HCT116 (cell line): ENCODE measurements at regions not wholly inside any gene's neighbourhood (a gene's known extent, or its start where the extent isn't known, plus 50 kb on each side); places are given as distances from the start of the nearest gene placed in this dataset.

Source experiments
- ATAC-seq: fragments of 200-7000 bp; cut with Tn5 transposase; 2 replicates; pipeline ENCODE4 v1.9.1; 2020; ENCODE audit warnings: mild to moderate bottlenecking, moderate library complexity
- BruUV-seq: library from RNA; stranded (reverse); fragments of 400-500 nt; replicated peaks from 2 replicates; lab custom pipeline; 2021; lab: Mats Ljungman, UMichigan
- CTCF ChIA-PET: fragments of 300-600 bp; sonication (Branson Sonifier 250); formaldehyde crosslinking; loops from one replicate; lab custom pipeline; 2021; ENCODE audit warnings: antibody characterized with exemption; lab: Charles Lee
- POLR2A ChIA-PET: fragments of 300-600, 350-600 bp; sonication (Branson Sonifier 250); formaldehyde crosslinking; loops from one replicate; lab custom pipeline; 2021; ENCODE audit warnings: antibody characterized with exemption; lab: Charles Lee
- RAD21 ChIA-PET, 2 experiments: fragments of 300-600 bp; sonication (Branson Sonifier 250); formaldehyde crosslinking; loops; one replicate each; lab custom pipeline; 2023; ENCODE audit warnings: low total read pairs in 2 of 2; ENCODE audit not compliant: uncharacterized antibody in 2 of 2, unreplicated experiment in 2 of 2, low non-redundant PET in 1 of 2; lab: Charles Lee
- DNase-seq: peaks from one replicate; pipeline ENCODE4 v3.0.0-alpha.2; 2010; ENCODE audit warnings: low read depth, low spot score
- H2AFZ ChIP-seq: fragments of 200-600 bp; shearing (Covaris generic), sonication (generic); 2 replicates; pipeline ENCODE4 v1.6.1; 2017; ENCODE audit warnings: low read depth, mixed run types, mixed read lengths, antibody characterized with exemption, low read length; ENCODE audit not compliant: poor library complexity, severe bottlenecking
- H3K27ac ChIP-seq: 2 replicates; pipeline ENCODE4 v1.5.1; 2012; ENCODE audit warnings: low read depth, low read length
- H3K27me3 ChIP-seq: fragments of 200-600 bp; sonication (generic); 2 replicates; pipeline ENCODE4 v1.6.1; 2016; ENCODE audit warnings: mixed run types, low read length, mixed read lengths; ENCODE audit not compliant: insufficient read depth
- H3K36me3 ChIP-seq, 2 experiments: fragments of 200-500 bp in 1 of 2; fragments of 200-600 bp in 1 of 2; sonication (Bioruptor generic) in 1 of 2; sonication (generic) in 1 of 2; 2 replicates each; pipeline versions ENCODE4 v1.5.1 to v1.6.1; 2014 to 2016; ENCODE audit warnings: low read length in 2 of 2, inconsistent platforms in 1 of 2, mixed read lengths in 1 of 2, mixed run types in 1 of 2; ENCODE audit not compliant: insufficient read depth in 2 of 2, control insufficient read depth in 1 of 2
- H3K4me1 ChIP-seq, 2 experiments: fragments of 200-600 bp in 1 of 2; sonication (generic) in 1 of 2; 2 replicates each; pipeline versions ENCODE4 v1.5.1 to v1.6.1; 2012 to 2017; ENCODE audit warnings: low read length in 2 of 2, inconsistent platforms in 1 of 2, mild to moderate bottlenecking in 1 of 2, mixed read lengths in 1 of 2, mixed run types in 1 of 2, moderate library complexity in 1 of 2; ENCODE audit not compliant: insufficient read depth in 2 of 2, control insufficient read depth in 1 of 2
- H3K4me2 ChIP-seq: fragments of 200-600 bp; sonication (generic); 2 replicates; pipeline ENCODE4 v1.6.1; 2017; ENCODE audit warnings: mixed run types, low read length, mixed read lengths
- H3K4me3 ChIP-seq, 2 experiments: fragments of 200-600 bp in 1 of 2; sonication (generic) in 1 of 2; replicated peaks in 1 of 2; 2 replicates each; pipeline ENCODE4 v1.5.1; 2011 to 2016; ENCODE audit warnings: low read length in 2 of 2, control low read depth in 1 of 2, low read depth in 1 of 2, mild to moderate bottlenecking in 1 of 2, mixed read lengths in 1 of 2, mixed run types in 1 of 2
- H3K79me2 ChIP-seq: fragments of 200-600 bp; sonication (generic); 2 replicates; pipeline ENCODE4 v1.6.1; 2017; ENCODE audit warnings: mild to moderate bottlenecking, mixed run types, low read length, moderate library complexity, mixed read lengths; ENCODE audit not compliant: insufficient read depth
- H3K9ac ChIP-seq: fragments of 200-600 bp; sonication (generic); 2 replicates; pipeline ENCODE4 v1.6.1; 2016; ENCODE audit warnings: low read length, mixed read lengths
- H3K9me2 ChIP-seq: fragments of 200-600 bp; sonication (generic), shearing (Covaris generic); 2 replicates; pipeline ENCODE4 v1.6.1; 2017; ENCODE audit warnings: mixed run types, mild to moderate bottlenecking, moderate library complexity; ENCODE audit not compliant: insufficient read depth
- H3K9me3 ChIP-seq, 2 experiments: fragments of 200-500 bp in 1 of 2; fragments of 200-600 bp in 1 of 2; sonication (Bioruptor generic) in 1 of 2; sonication (generic) in 1 of 2; 2 replicates each; pipeline ENCODE4 v1.6.1; 2014 to 2017; ENCODE audit warnings: low read length in 2 of 2, mixed read lengths in 2 of 2, inconsistent platforms in 1 of 2, low read depth in 1 of 2, mild to moderate bottlenecking in 1 of 2, mixed run types in 1 of 2, moderate library complexity in 1 of 2; ENCODE audit not compliant: control insufficient read depth in 1 of 2, insufficient read depth in 1 of 2
- H4K20me1 ChIP-seq: fragments of 200-600 bp; sonication (generic), shearing (Covaris generic); 2 replicates; pipeline ENCODE4 v1.6.1; 2017; ENCODE audit warnings: mixed run types, mild to moderate bottlenecking, moderate library complexity; ENCODE audit not compliant: insufficient read depth
- ATF3 ChIP-seq: IDR thresholded peaks from 2 replicates; pipeline ENCODE4 v1.6.1; 2012
- CBX3 ChIP-seq: IDR thresholded peaks from 2 replicates; pipeline ENCODE4 v1.6.1; 2012; ENCODE audit warnings: low read depth
- CEBPB ChIP-seq: IDR thresholded peaks from 2 replicates; pipeline ENCODE4 v1.6.1; 2012; ENCODE audit warnings: low read depth
- CTCF ChIP-seq, 3 experiments: fragments of 200-600 bp in 1 of 3; sonication (generic) in 1 of 3; IDR thresholded peaks in 2 of 3; conservative IDR thresholded peaks in 1 of 3; 2 replicates each; pipeline ENCODE4 v1.5.1; 2012 to 2017; ENCODE audit warnings: low read depth in 2 of 3, low read length in 2 of 3, antibody characterized with exemption in 1 of 3, borderline replicate concordance in 1 of 3, control low read depth in 1 of 3, mild to moderate bottlenecking in 1 of 3, mixed read lengths in 1 of 3, mixed run types in 1 of 3, moderate library complexity in 1 of 3; ENCODE audit not compliant: insufficient read depth in 1 of 3
- EGR1 ChIP-seq: IDR thresholded peaks from 2 replicates; pipeline ENCODE4 v1.6.1; 2012; ENCODE audit warnings: low read depth
- ELF1 ChIP-seq: IDR thresholded peaks from 2 replicates; pipeline ENCODE4 v1.6.1; 2012; ENCODE audit warnings: low read depth, borderline replicate concordance
- EZH2phosphoT487 ChIP-seq: fragments of 200-600 bp; IDR thresholded peaks from 2 replicates; pipeline ENCODE4 v1.6.1; 2018; ENCODE audit warnings: antibody characterized with exemption, borderline replicate concordance
- FOSL1 ChIP-seq: IDR thresholded peaks from 2 replicates; pipeline ENCODE4 v1.6.1; 2012; ENCODE audit warnings: low read depth
- JUND ChIP-seq: IDR thresholded peaks from 2 replicates; pipeline ENCODE4 v1.6.1; 2012
- MAX ChIP-seq: IDR thresholded peaks from 2 replicates; pipeline ENCODE4 v1.6.1; 2012
- POLR2A ChIP-seq: IDR thresholded peaks from 2 replicates; pipeline ENCODE4 v1.7.0; 2011; ENCODE audit warnings: borderline replicate concordance; ENCODE audit not compliant: insufficient read depth, insufficient read length; ENCODE audit errors: extremely low read depth
- POLR2AphosphoS5 ChIP-seq: IDR thresholded peaks from 2 replicates; pipeline ENCODE4 v1.6.1; 2011; ENCODE audit warnings: mild to moderate bottlenecking, low read depth, low read length, moderate library complexity
- RAD21 ChIP-seq: IDR thresholded peaks from 2 replicates; pipeline ENCODE4 v1.6.1; 2012; ENCODE audit warnings: low read depth, mild to moderate bottlenecking
- REST ChIP-seq: IDR thresholded peaks from 2 replicates; pipeline ENCODE4 v1.6.1; 2012; ENCODE audit warnings: low read depth
- SRF ChIP-seq: IDR thresholded peaks from 2 replicates; pipeline ENCODE4 v1.6.1; 2012; ENCODE audit warnings: low read depth
- YY1 ChIP-seq: IDR thresholded peaks from 2 replicates; pipeline ENCODE4 v1.6.1; 2011; ENCODE audit warnings: low read length, low read depth, moderate library complexity, mild to moderate bottlenecking; ENCODE audit not compliant: insufficient replicate concordance; ENCODE audit errors: extremely low read depth
- ZFX ChIP-seq: fragments of 450-650 bp; IDR thresholded peaks from 2 replicates; pipeline ENCODE4 v1.6.1; 2017
- intact Hi-C: fragments of 100-400 bp; cut with micrococcal nuclease; formaldehyde crosslinking; loops from 2 replicates; pipeline ENCODE4 v1.10.0; 2022

GRCh38 chr5:4337519-4337918, 741.9 kb downstream of the IRX1 start:
- ATAC-seq (no peak), DNase-seq (no peak)
- ChIA-PET CTCF (no interaction called here), RAD21 (no interaction called here), POLR2A (no interaction called here)
- no peaks in the 10 kb centered on the region for H3K27me3 ChIP-seq
- no peak overlapping the region for H3K4me2 ChIP-seq
- H3K9me2 ChIP-seq, result no peaks in the 10 kb centered on the region
- H3K27ac ChIP-seq, result no peak overlapping the region
- peaks cover 19 to 35% of the 10 kb centered on the region in 2 experiments; a peak in 2 of 4 replicates for H3K9me3 ChIP-seq
- no peaks in the 10 kb centered on the region for H3K36me3 ChIP-seq
- H4K20me1 ChIP-seq, result no peaks in the 10 kb centered on the region
- no peak overlapping the region for H2AFZ ChIP-seq
- intact Hi-C loops, result no loop called here
- H3K4me1 ChIP-seq, result no peaks in the 10 kb centered on the region
- H3K4me3 ChIP-seq, result no peak overlapping the region
- TF ChIP-seq SRF (no peak), ELF1 (no peak)
- H3K9ac ChIP-seq, result no peak overlapping the region
- BruUV-seq, result no TSS peak
- no peaks in the 10 kb centered on the region for H3K79me2 ChIP-seq

GRCh38 chr5:4339949-4340348, 744.3 kb downstream of the IRX1 start:
- ATAC-seq (no peak), DNase-seq (no peak)
- RAD21 ChIA-PET, result no interaction called here
- Histone ChIP-seq H3K79me2 (no peaks in the 10 kb centered on the region), H3K4me1 (no peaks in the 10 kb centered on the region), H3K9ac (no peak overlapping the region), H3K36me3 (no peaks in the 10 kb centered on the region), H3K27ac (no peak overlapping the region), H4K20me1 (no peaks in the 10 kb centered on the region), H3K9me3 (peaks cover 14 to 40% of the 10 kb centered on the region in 2 experiments; a peak in 2 of 4 replicates), H3K4me2 (no peak overlapping the region), H3K9me2 (no peaks in the 10 kb centered on the region), H3K4me3 (no peak overlapping the region), H2AFZ (no peak overlapping the region), H3K27me3 (no peaks in the 10 kb centered on the region)
- CTCF ChIA-PET, result no interaction called here
- BruUV-seq, result no TSS peak
- TF ChIP-seq CEBPB (no peak), EZH2phosphoT487 (no peak), EGR1 (no peak), ATF3 (no peak), ELF1 (no peak), POLR2A (no peak), RAD21 (no peak), FOSL1 (no peak), POLR2AphosphoS5 (no peak), REST (no peak), YY1 (no peak), SRF (no peak), CBX3 (no peak), CTCF (IDR thresholded peaks at IDR 0.05 in 2 of 3, conservative IDR thresholded peaks at IDR 0.05 in 1 of 3; ENCODE audit: borderline replicate concordance in 1 of 3, insufficient read depth in 1 of 3, low read depth in 2 of 3, low read length in 2 of 3) (no peak), MAX (no peak), JUND (no peak), ZFX (no peak)
- intact Hi-C loops, result no loop called here
- POLR2A ChIA-PET, result no interaction called here
